Motor neuron (in vitro differentiated cells): ENCODE measurements at regions not wholly inside any gene's neighbourhood (a gene's known extent, or its start where the extent isn't known, plus 50 kb on each side); places are given as distances from the start of the nearest gene placed in this dataset.
A peak's percentile ranks its signal among the peaks of the same experiment; 100 is the strongest.

Source experiments
- ATAC-seq, 8 experiments: fragments of 200-7000 bp; cut with Tn5 transposase; replicated peaks in 6 of 8; 2 replicates each; pipeline ENCODE4 v1.8.0; 2021; ENCODE audit warnings: mild to moderate bottlenecking in 8 of 8, moderate library complexity in 8 of 8
- H3K27ac ChIP-seq, 2 donors: fragments of 250-450 bp; sonication (Bioruptor Pico); 2 replicates each; pipeline ENCODE4 v1.9.0; 2021; ENCODE audit warnings: antibody characterized with exemption in 2 of 2, mild to moderate bottlenecking in 2 of 2, moderate library complexity in 1 of 2
- H3K4me1 ChIP-seq, 2 donors: fragments of 250-450 bp; sonication (Bioruptor Pico); replicated peaks in 1 of 2; 2 replicates each; pipeline ENCODE4 v1.6.1; 2021; ENCODE audit warnings: antibody characterized with exemption in 2 of 2, mild to moderate bottlenecking in 2 of 2, moderate library complexity in 1 of 2
- H3K4me3 ChIP-seq, 5 donors: fragments of 250-450 bp; sonication (Bioruptor Pico); 2 replicates each; pipeline ENCODE4 v1.9.0; 2021; ENCODE audit warnings: antibody characterized with exemption in 5 of 5, mild to moderate bottlenecking in 5 of 5, moderate library complexity in 4 of 5
- WGBS, 10 experiments: fragments of 450-650 bp; shearing (Covaris generic); methylation state at CpG; one replicate each; pipeline ENCODE4 v1.0.0; 2022; 5-methylcytosine and 5-hydroxymethylcytosine counted together
- in situ Hi-C, 9 experiments: fragments of 400-800 bp; cut with MboI; loops; one replicate each; pipeline ENCODE4 v1.15.0; 2021; ENCODE audit warnings: low sequenced_read_pairs in 9 of 9, low pct_unique_long_range_greater_than_20kb in 2 of 9; ENCODE audit not compliant: unreplicated experiment in 9 of 9

GRCh38 chr14:85252011-85252410 lies 277.9 kb upstream of the FLRT2 start:
- in situ Hi-C loops, result no loop called here
- no peak overlapping the region for H3K27ac ChIP-seq
- ATAC-seq, result no peak
- H3K4me3 ChIP-seq, result no peak overlapping the region
- H3K4me1 ChIP-seq, result peaks cover 3 to 5% of the 10 kb centered on the region in 2 donors
- 17 to 100% (median 62%) methylated on average over 1 of the region's 1 CpG; no CpG with 5 or more reads in 5 of the 10 experiments for WGBS, 10 experiments

- peaks cover 3 to 5% of the 10 kb centered on the region in 2 donors for H3K4me1 ChIP-seq
- no peak overlapping the region for H3K27ac ChIP-seq
- no peak overlapping the region for H3K4me3 ChIP-seq
- ATAC-seq, result peak in 1 of 8 experiments; percentile 43
- in situ Hi-C loops, result no loop called here
Measured at GRCh38 chr14:85254711-85255110, 275.2 kb upstream of the FLRT2 start.

GRCh38 chr14:85257287-85257686 lies 272.7 kb upstream of the FLRT2 start:
- H3K27ac ChIP-seq, result no peak overlapping the region
- no peak for ATAC-seq
- in situ Hi-C loops, result no loop called here
- no peak overlapping the region for H3K4me3 ChIP-seq
- H3K4me1 ChIP-seq, result no peaks in the 10 kb centered on the region

- ATAC-seq, result no peak
- 20 to 100% (median 71%) methylated on average over 1 to 4 of the region's 4 CpGs for WGBS, 10 experiments
- Histone ChIP-seq H3K27ac (no peak overlapping the region), H3K4me1 (no peaks in the 10 kb centered on the region), H3K4me3 (no peak overlapping the region)
- in situ Hi-C loops, result no loop called here
Measured at GRCh38 chr14:85263916-85264675, 265.8 kb upstream of the FLRT2 start.

GRCh38 chr14:85273099-85273677 lies 256.8 kb upstream of the FLRT2 start:
- peak in 1 of 8 experiments; percentile 54 for ATAC-seq
- WGBS, 10 experiments, result 0 to 91% (median 82%) methylated on average over 2 to 5 of the region's 5 CpGs
- no peaks in the 10 kb centered on the region for H3K4me1 ChIP-seq
- in situ Hi-C loops, result no loop called here
- H3K4me3 ChIP-seq, result no peak overlapping the region
- no peak overlapping the region for H3K27ac ChIP-seq

GRCh38 chr14:85273952-85274351 lies 256.0 kb upstream of the FLRT2 start:
- in situ Hi-C loops, result no loop called here
- H3K4me1 ChIP-seq, result no peaks in the 10 kb centered on the region
- ATAC-seq, result no peak
- no peak overlapping the region for H3K4me3 ChIP-seq
- 0 to 100% (median 100%) methylated on average over 1 of the region's 1 CpG; no CpG with 5 or more reads in 3 of the 10 experiments for WGBS, 10 experiments
- no peak overlapping the region for H3K27ac ChIP-seq

GRCh38 chr14:85276161-85276978 lies 253.6 kb upstream of the FLRT2 start:
- 50 to 97% (median 81%) methylated on average over 1 to 5 of the region's 5 CpGs for WGBS, 10 experiments
- in situ Hi-C loops, result no loop called here

GRCh38 chr14:85276979-85277228 lies 253.0 kb upstream of the FLRT2 start:
- Histone ChIP-seq H3K4me1 (no peaks in the 10 kb centered on the region), H3K27ac (no peak overlapping the region), H3K4me3 (no peak overlapping the region)
- in situ Hi-C loops, result no loop called here
- ATAC-seq, result no peak
- WGBS, 10 experiments, result 75 to 100% (median 94%) methylated on average over 1 to 2 of the region's 2 CpGs; no CpG with 5 or more reads in 1 of the 10 experiments

More at GRCh38 chr14:85276161-85276978, 253.6 kb upstream of the FLRT2 start:
- no peak for ATAC-seq
- Histone ChIP-seq H3K4me1 (no peaks in the 10 kb centered on the region), H3K4me3 (no peak overlapping the region), H3K27ac (no peak overlapping the region)

- ATAC-seq, result no peak
- H3K27ac ChIP-seq, result no peak overlapping the region
- in situ Hi-C loops, result no loop called here
Measured at GRCh38 chr14:85279407-85279806, 250.5 kb upstream of the FLRT2 start.

GRCh38 chr14:85280074-85280473 lies 249.9 kb upstream of the FLRT2 start:
- in situ Hi-C loops, result no loop called here
- WGBS, 10 experiments, result 82 to 100% (median 90%) methylated on average over 1 to 2 of the region's 2 CpGs
- no peak overlapping the region for H3K4me3 ChIP-seq
- ATAC-seq, result no peak
- no peak overlapping the region for H3K27ac ChIP-seq
- no peaks in the 10 kb centered on the region for H3K4me1 ChIP-seq

More at GRCh38 chr14:85279407-85279806, 250.5 kb upstream of the FLRT2 start:
- H3K4me3 ChIP-seq, result no peak overlapping the region
- 80 to 100% (median 100%) methylated on average over 1 of the region's 1 CpG; no CpG with 5 or more reads in 2 of the 10 experiments for WGBS, 10 experiments
- H3K4me1 ChIP-seq, result no peaks in the 10 kb centered on the region

GRCh38 chr14:85281921-85282320 lies 248.0 kb upstream of the FLRT2 start:
- Histone ChIP-seq H3K27ac (no peak overlapping the region), H3K4me3 (no peak overlapping the region), H3K4me1 (no peaks in the 10 kb centered on the region)
- ATAC-seq, result no peak
- in situ Hi-C loops, result no loop called here
- WGBS, 10 experiments, result 50 to 100% (median 78%) methylated on average over 1 to 3 of the region's 3 CpGs

- Histone ChIP-seq H3K4me1 (no peaks in the 10 kb centered on the region), H3K4me3 (no peak overlapping the region), H3K27ac (no peak overlapping the region)
- in situ Hi-C loops, result no loop called here
- ATAC-seq, result no peak
- 64 to 100% (median 81%) methylated on average over 1 to 3 of the region's 3 CpGs; no CpG with 5 or more reads in 3 of the 10 experiments for WGBS, 10 experiments
Measured at GRCh38 chr14:85288041-85288440, 241.9 kb upstream of the FLRT2 start.

- in situ Hi-C loops, result no loop called here
Measured at GRCh38 chr14:85291731-85292130, 238.2 kb upstream of the FLRT2 start.

More at GRCh38 chr14:85291731-85292130, 238.2 kb upstream of the FLRT2 start:
- WGBS, 10 experiments, result 40 to 100% (median 86%) methylated on average over 1 to 3 of the region's 3 CpGs
- no peak for ATAC-seq
- Histone ChIP-seq H3K4me1 (peaks cover 0 to 6% of the 10 kb centered on the region in 2 donors), H3K27ac (no peak overlapping the region), H3K4me3 (no peak overlapping the region)
